IMR-90 (cell line): ENCODE measurements at regions not wholly inside any gene's neighbourhood (a gene's known extent, or its start where the extent isn't known, plus 50 kb on each side); places are given as distances from the start of the nearest gene placed in this dataset.

Source experiments
- ATAC-seq: fragments of 200-7000 bp; cut with Tn5 transposase; 2 replicates; pipeline ENCODE4 v1.9.1; 2020; ENCODE audit warnings: low read depth, mild to moderate bottlenecking, moderate library complexity
- BruUV-seq: library from RNA; stranded (reverse); fragments of 400-500 nt; replicated peaks from 2 replicates; lab custom pipeline; 2021; lab: Mats Ljungman, UMichigan
- CTCF ChIA-PET: fragments of 300-600 bp; formaldehyde crosslinking; extraction: SDS; loops from one replicate; lab custom pipeline; 2021; ENCODE audit warnings: antibody characterized with exemption; lab: Yijun Ruan, JAX
- POLR2A ChIA-PET: fragments of 300-600 bp; sonication (Branson Sonifier 250); formaldehyde crosslinking; loops from one replicate; lab custom pipeline; 2022; ENCODE audit warnings: antibody characterized with exemption; ENCODE audit not compliant: unreplicated experiment; lab: Charles Lee
- DNase-seq: peaks from one replicate; pipeline ENCODE4 v3.0.0; 2013
- H2AFZ ChIP-seq: replicated peaks from 2 replicates; pipeline ENCODE3; 2013; ENCODE audit warnings: low read length, mild to moderate bottlenecking; ENCODE audit not compliant: poor library complexity
- H2AK5ac ChIP-seq: 2 replicates; pipeline ENCODE4 v1.6.1; 2013; ENCODE audit warnings: low read depth, low read length, inconsistent platforms
- H2AK9ac ChIP-seq: replicated peaks from 2 replicates; pipeline ENCODE3; 2013; ENCODE audit warnings: mild to moderate bottlenecking, low read depth, low read length, moderate library complexity; ENCODE audit not compliant: poor library complexity
- H2BK120ac ChIP-seq: 2 replicates; pipeline ENCODE4 v1.6.1; 2013; ENCODE audit warnings: low read depth, low read length, inconsistent platforms
- H2BK15ac ChIP-seq: 3 replicates; pipeline ENCODE4 v1.6.1; 2013; ENCODE audit warnings: low read depth, low read length, inconsistent platforms
- H2BK20ac ChIP-seq: 2 replicates; pipeline ENCODE4 v1.6.1; 2013; ENCODE audit warnings: low read depth, mild to moderate bottlenecking, inconsistent platforms, low read length, moderate library complexity
- H2BK5ac ChIP-seq: 2 replicates; pipeline ENCODE4 v1.6.1; 2013; ENCODE audit warnings: mild to moderate bottlenecking, low read depth, low read length, inconsistent platforms; ENCODE audit not compliant: poor library complexity, severe bottlenecking
- H3K14ac ChIP-seq: replicated peaks from 2 replicates; pipeline ENCODE4 v1.6.1; 2013; ENCODE audit warnings: low read depth, low read length, inconsistent platforms
- H3K18ac ChIP-seq: 2 replicates; pipeline ENCODE4 v1.6.1; 2013; ENCODE audit warnings: low read depth, low read length, control low read depth
- H3K23ac ChIP-seq: 2 replicates; pipeline ENCODE4 v1.6.1; 2013; ENCODE audit warnings: low read depth, low read length, inconsistent platforms
- H3K27ac ChIP-seq: 2 replicates; pipeline ENCODE4 v1.5.1; 2013; ENCODE audit warnings: mild to moderate bottlenecking, control low read depth, low read length; ENCODE audit not compliant: insufficient read depth
- H3K27me3 ChIP-seq: 2 replicates; pipeline ENCODE4 v1.6.1; 2013; ENCODE audit warnings: low read length; ENCODE audit not compliant: control insufficient read depth, insufficient read depth
- H3K36me3 ChIP-seq: 2 replicates; pipeline ENCODE4 v1.6.1; 2013; ENCODE audit warnings: low read length, mixed read lengths; ENCODE audit not compliant: control insufficient read depth, insufficient read depth
- H3K4ac ChIP-seq: 2 replicates; pipeline ENCODE4 v1.6.1; 2013; ENCODE audit warnings: low read depth, low read length, inconsistent platforms
- H3K4me1 ChIP-seq: 2 replicates; pipeline ENCODE4 v1.6.1; 2013; ENCODE audit warnings: low read length, mixed read lengths; ENCODE audit not compliant: control insufficient read depth, insufficient read depth
- H3K4me2 ChIP-seq: 2 replicates; pipeline ENCODE4 v1.6.1; 2013; ENCODE audit warnings: low read depth, mild to moderate bottlenecking, control low read depth, low read length, moderate library complexity
- H3K4me3 ChIP-seq: 2 replicates; pipeline ENCODE4 v1.5.1; 2013; ENCODE audit warnings: low read depth, mild to moderate bottlenecking, control low read depth, low read length, moderate library complexity; ENCODE audit not compliant: insufficient read depth
- H3K56ac ChIP-seq: 2 replicates; pipeline ENCODE4 v1.6.1; 2013; ENCODE audit warnings: low read length, inconsistent platforms; ENCODE audit not compliant: insufficient read depth; ENCODE audit errors: extremely low read depth
- H3K79me1 ChIP-seq, 2 experiments: 2 replicates each; pipeline ENCODE4 v1.6.1; 2013; ENCODE audit warnings: low read length in 2 of 2, inconsistent platforms in 1 of 2, low read depth in 1 of 2
- H3K9ac ChIP-seq: 2 replicates; pipeline ENCODE4 v1.6.1; 2013; ENCODE audit warnings: low read depth, low read length, control low read depth
- H3K9me1 ChIP-seq: 2 replicates; pipeline ENCODE4 v1.6.1; 2013; ENCODE audit warnings: low read length, inconsistent platforms; ENCODE audit not compliant: insufficient read depth
- H3K9me3 ChIP-seq: 2 replicates; pipeline ENCODE4 v1.6.1; 2013; ENCODE audit warnings: low read length; ENCODE audit not compliant: control insufficient read depth, insufficient read depth
- H4K20me1 ChIP-seq: 2 replicates; pipeline ENCODE4 v1.6.1; 2013; ENCODE audit warnings: low read length, inconsistent platforms; ENCODE audit not compliant: insufficient read depth
- H4K5ac ChIP-seq: 2 replicates; pipeline ENCODE4 v1.6.1; 2013; ENCODE audit warnings: mild to moderate bottlenecking, low read depth, low read length, control low read depth
- H4K8ac ChIP-seq, 2 experiments: 2 replicates each; pipeline ENCODE4 v1.6.1; 2013; ENCODE audit warnings: low read depth in 2 of 2, low read length in 2 of 2, control low read depth in 1 of 2, inconsistent platforms in 1 of 2
- H4K91ac ChIP-seq: 2 replicates; pipeline ENCODE4 v1.6.1; 2013; ENCODE audit warnings: low read depth, low read length, inconsistent platforms; ENCODE audit not compliant: insufficient read depth
- CHD1 ChIP-seq: IDR thresholded peaks from 2 replicates; pipeline ENCODE4 v1.6.1; 2012; ENCODE audit warnings: low read depth, low read length, improper control_type of control experiment
- MAZ ChIP-seq: IDR thresholded peaks from 2 replicates; pipeline ENCODE4 v1.6.1; 2012; ENCODE audit warnings: low read depth, mild to moderate bottlenecking, low read length, improper control_type of control experiment, moderate library complexity, borderline replicate concordance
- RFX5 ChIP-seq: IDR thresholded peaks from 2 replicates; pipeline ENCODE4 v1.8.0; 2012; ENCODE audit warnings: low read depth, mild to moderate bottlenecking, low read length, moderate library complexity
- dilution Hi-C: fragments of 300-500 bp; cut with HindIII; formaldehyde crosslinking; loops from one replicate; pipeline ENCODE4 v1.14.3; 2018; ENCODE audit warnings: low sequenced_read_pairs; ENCODE audit not compliant: unreplicated experiment
- in situ Hi-C: fragments of 300-500 bp; cut with MboI; formaldehyde crosslinking; loops from 3 replicates; pipeline ENCODE4 v1.14.3; 2019; ENCODE audit warnings: low sequenced_read_pairs, inconsistent platforms, mixed read lengths
- intact Hi-C: fragments of 100-400 bp; cut with micrococcal nuclease; formaldehyde crosslinking; loops from 2 replicates; pipeline ENCODE4 v1.10.0; 2022

DNA sequence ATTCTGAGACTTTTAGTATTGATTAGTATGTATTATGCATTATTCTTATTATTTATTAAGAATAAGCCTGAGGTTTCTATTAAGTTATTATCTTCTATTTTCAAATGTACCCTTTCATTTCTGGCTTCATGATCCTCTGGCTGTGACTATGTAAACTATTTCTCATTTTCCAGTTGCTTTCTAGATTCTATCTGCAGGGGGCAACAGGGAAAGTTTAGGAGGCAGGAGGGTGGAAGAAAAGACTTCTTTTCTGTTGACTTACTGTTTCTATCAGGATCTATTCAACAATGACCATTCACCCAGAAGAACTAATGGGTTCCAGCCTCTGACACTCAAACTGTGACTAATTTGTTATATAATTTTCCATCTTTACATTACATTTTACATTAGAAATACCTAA is 653.4 kb upstream of the FSHR start:
- Histone ChIP-seq H3K4me1 (no peaks in the 10 kb centered on the region), H3K36me3 (no peaks in the 10 kb centered on the region), H2AFZ (no peak overlapping the region), H3K79me1 (no peaks in the 10 kb centered on the region), H3K9ac (no peak overlapping the region), H4K5ac (no peak overlapping the region), H3K4ac (no peak overlapping the region), H2BK120ac (no peak overlapping the region), H3K23ac (no peak overlapping the region), H4K91ac (no peak overlapping the region), H4K20me1 (no peaks in the 10 kb centered on the region), H3K9me1 (no peaks in the 10 kb centered on the region), H2BK5ac (no peak overlapping the region), H2AK5ac (no peak overlapping the region), H2AK9ac (no peak overlapping the region), H3K56ac (no peak overlapping the region), H3K9me3 (peaks cover 2% of the 10 kb centered on the region; the same call in 1 of the 2 replicates), H3K27ac (no peak overlapping the region), H2BK20ac (no peak overlapping the region), H3K14ac (no peak overlapping the region), H3K4me3 (no peak overlapping the region), H3K18ac (no peak overlapping the region), H3K27me3 (no peaks in the 10 kb centered on the region), H2BK15ac (no peak overlapping the region), H4K8ac (no peak overlapping the region), H3K4me2 (no peak overlapping the region)
- DNase-seq (no peak), ATAC-seq (no peak)
- in situ Hi-C loops (no loop called here), intact Hi-C loops (no loop called here), dilution Hi-C loops (no loop called here)
- ChIA-PET CTCF (no interaction called here), POLR2A (no interaction called here)
- no peak for TF ChIP-seq MAZ
- TF ChIP-seq RFX5 = no peak
- TF ChIP-seq CHD1 = no peak
- BruUV-seq = no TSS peak
